ENCODE measurements at regions not wholly inside any gene's neighbourhood (a gene's known extent, or its start where the extent isn't known, plus 50 kb on each side); places are given as distances from the start of the nearest gene placed in this dataset.

DNA sequence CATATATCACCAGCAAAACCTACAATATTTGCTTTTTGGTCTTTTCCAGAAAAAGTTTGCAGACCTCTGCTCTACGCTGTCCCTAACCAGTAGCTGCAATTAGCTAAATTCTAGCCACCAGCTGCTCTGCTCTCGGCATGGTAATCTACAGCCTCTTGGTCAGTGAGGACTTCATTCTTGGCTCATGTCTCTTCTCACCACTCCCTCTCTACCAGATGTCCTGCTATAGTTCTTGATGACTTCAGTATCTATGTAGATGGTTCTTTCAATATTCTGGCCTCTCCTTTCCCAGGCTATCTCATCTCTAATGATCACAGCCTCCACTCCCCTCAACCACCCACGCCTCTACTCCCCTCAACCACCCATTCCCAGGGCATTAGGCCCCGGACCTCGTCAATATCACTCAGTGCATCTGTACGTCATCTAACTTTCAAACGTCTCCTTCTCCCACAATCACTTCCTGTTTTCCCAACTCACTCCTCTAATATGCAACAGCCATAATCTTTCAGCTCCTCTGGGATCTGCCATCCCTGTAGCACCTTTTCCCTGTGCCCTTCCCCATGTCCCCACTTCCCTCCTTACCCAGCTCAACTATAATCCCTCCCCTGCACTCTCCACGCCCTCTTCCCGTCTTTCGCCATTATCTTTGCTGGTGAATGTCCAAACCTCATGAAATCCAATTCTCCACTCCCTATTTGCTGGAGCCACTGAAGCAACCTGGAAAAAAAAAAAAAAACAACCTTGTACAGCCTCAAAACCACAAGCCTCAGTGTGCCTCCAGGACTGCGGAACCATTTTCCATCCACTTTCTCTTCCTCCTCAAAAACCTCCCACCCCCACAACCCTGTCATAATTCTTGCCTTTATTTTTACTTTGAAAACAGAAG, 429.4 kb upstream of the PROK2 start:
- no peak for DNase-seq

DNA sequence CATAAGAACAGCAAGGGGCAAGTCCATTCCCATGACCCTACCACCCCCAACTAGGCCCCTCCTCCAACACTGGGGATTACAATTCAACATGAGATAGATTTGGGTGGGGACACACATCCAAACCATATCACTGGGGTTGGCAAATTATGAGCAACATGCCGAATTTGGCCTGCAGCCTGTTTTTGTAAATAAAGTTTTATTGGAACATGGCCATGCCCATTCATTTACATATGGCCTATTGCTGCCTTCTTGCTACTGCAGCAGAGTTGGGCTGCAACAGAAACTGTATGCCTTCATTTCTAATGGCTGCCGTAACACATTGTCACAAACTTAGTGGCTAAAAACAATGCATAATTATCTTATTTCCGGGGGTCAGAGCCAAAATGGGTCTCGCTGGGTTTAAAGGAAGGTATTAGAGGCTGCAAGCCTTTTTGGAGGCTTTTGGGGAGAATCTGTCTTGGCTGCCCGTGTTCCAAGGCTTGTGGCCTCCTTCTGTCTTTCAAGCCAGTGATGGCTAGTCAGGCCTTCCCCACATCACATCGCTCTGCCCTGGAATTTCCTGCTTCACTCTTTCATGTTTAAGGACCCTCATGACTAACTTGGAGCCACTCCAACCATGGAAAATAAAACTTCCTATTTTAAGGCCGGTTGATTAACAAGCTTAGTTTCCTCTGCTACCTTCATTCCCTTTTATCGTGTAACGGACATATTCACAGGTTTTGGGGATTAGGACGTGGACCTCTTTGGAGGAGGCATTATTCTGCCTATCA, 428.5 kb upstream of the PROK2 start:
- no peak for DNase-seq

DNA sequence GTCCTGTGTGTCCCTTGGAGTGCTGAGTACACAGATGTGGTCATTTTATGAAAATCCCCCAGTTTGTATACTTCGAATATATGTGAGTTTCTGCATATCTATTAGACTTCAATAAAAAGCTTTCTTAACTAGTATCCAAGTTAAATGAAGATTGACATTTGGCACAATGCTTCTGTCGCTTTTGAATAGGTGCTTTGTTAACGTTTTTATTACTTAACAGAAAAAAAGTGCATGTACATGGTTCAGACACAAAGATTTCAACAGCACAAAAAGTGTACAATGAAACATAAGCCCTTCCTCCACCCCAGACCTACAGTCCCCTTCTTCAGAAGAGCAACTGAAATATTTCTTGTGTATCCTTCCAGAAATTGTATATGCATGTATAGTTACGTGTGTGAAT, 427.4 kb upstream of the PROK2 start:
- no peak for DNase-seq

DNA sequence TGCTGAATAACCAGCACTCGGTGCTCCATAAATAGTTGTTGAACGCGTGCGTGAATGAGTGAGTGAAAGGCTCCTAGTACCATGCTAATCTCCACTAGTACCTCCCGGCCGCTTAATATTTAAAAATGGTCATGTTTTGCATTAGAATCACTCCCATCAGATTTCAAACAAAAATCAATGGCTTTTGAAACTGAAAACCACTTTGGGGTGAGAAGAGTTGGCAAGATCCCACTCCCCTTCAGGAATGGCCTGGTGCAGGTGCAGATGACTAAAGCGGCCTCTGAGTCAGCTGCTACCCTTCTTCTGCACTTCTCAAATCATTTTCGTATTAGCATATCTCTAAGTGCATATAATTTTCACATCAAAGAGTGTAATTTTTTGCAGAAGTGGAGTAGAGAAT, 425.3 kb upstream of the PROK2 start:
- DNase-seq = no peak

DNA sequence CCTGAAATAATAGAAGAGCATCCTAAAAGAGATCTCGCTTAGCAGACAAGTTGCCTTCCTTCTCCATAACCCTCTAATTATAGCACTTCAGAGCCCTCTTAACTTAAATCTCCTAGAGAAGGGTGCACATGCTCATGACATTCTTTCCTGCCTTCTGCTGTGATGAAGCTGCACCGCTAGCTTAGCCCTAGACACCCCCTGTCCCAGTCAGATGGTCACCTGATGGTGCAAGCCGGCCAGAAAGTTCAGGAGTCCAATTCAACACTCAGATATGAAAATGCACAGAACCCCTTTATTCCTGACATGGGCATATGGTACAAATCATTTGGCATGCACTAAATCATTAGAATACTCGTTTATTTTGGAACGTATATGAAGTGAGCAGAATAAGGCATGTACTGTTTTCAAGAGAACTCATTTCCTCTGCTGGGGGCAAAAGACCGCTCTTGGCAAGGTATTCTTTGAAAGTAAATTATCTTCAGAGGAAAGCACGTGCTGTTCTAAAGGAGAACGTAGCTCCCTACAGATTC, 420.4 kb upstream of the PROK2 start:
- no peak for DNase-seq

DNA sequence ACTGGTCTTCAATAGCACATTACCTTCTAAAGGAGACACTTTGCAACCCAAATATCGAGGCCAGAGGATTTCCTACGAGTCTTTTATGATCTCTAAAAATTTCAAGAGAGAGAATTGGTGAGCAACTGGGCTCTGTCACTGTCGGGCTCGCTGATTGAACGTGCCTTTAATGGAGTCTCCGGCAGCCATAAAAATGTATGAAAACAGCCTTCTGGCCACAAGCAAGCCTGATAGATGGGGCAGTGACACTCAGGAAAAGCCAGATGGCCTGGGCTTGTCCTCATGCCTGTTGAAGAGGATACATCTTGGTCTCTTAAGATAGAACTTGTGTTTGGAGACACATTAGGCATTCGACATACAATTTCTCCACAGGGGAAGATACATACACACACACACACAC, 419.5 kb upstream of the PROK2 start:
- no peak for DNase-seq

DNA sequence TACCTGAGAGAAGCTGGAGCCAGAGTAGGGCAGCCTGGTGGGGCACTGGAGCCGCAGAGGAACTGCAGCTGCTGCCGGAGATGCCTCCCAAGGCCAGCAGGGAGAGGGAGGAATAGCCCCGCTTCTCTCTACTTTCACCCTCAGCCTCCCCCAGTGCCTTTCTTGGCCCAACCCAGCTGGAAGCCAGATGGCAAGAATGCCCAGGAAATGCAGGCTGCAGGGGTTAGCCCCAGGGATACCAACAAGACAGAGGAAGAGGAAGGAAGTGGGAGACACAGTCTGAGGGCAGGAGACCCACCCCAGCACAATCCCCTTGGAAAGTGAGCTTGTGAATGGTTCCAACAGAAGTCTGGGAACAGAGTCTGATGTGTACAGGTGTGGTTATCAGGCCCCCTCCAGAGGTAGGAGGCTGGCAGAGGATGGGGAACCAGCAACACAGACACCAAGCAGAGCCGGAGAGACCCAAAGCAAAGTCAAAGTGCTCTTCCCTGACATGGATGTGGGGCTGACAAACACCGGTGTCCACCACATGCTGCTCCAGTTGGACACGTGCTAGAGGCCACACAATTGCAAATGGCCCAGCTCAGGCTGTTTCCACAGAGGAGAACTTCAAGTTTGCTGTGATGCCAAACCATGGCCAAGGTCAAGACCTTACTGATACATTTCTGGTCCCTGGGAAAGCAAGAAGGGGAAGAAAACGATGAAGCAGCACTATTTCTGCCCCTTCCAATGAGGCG, 418.8 kb upstream of the PROK2 start:
- DNase-seq = no peak

DNA sequence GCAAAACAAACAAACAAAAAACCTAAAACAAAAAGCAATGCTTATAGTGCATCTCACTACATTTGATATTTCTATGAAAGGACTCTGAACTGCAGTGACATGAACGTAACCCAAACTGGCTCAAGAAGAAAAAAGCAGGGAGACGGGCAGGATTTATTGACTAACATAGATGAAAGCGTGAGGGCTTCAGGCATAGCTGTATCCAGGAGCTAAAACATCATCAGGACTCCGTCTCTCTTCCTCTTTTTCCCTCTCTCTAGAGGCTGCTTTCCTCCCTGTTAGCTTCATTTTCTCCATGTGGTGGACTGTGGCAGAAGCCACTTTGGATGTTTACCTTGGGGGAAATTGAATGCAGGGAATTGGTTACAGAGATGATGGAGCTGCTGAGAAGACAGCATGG, 418.2 kb upstream of the PROK2 start:
- no peak for DNase-seq

GRCh38 chr3:72200332-72200731, 415.4 kb upstream of the PROK2 start:
- DNase-seq = no peak

DNA sequence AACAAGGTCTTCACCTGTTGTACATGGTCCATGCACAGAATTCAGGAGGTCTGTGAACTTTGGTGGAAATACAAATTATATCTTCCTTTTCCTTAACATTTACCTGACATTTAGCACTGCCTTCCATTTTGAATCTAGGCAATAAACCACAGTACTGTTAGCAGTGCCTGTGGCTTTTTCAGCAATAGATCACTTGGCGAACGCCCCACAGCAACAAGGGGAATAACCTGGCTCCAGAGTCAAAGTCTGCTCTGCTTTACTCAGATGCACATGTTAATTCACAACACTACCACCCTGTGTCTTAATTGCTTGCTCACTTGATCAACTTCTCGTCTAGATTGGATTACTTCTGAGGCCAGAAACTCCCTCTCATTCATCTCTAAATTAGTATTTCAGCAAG, 414.6 kb upstream of the PROK2 start:
- DNase-seq = no peak

GRCh38 chr3:72196377-72196929, 411.5 kb upstream of the PROK2 start:
- no peak for DNase-seq

DNA sequence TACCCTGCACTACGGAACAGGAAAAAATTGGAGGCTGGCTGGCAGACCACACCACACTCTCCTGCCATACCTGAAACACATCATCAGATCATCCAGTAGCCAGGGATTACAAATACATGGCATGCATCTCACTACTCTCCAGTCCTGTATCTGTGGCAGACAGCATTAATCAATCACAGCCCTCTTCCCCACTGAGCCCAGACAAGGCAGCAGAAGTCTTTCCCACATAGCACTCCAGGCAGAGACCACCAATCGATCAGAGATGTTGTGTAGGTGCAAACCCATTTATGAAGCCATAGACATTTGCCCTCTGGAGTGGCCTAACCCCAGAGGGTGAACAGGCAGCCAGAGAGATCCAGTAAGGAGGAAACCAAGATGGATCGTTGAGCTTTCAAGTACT, 410.9 kb upstream of the PROK2 start:
- DNase-seq = no peak

GRCh38 chr3:72194458-72194857, 409.5 kb upstream of the PROK2 start:
- no peak for DNase-seq

GRCh38 chr3:72193771-72194430, 409.0 kb upstream of the PROK2 start:
- no peak for DNase-seq

DNA sequence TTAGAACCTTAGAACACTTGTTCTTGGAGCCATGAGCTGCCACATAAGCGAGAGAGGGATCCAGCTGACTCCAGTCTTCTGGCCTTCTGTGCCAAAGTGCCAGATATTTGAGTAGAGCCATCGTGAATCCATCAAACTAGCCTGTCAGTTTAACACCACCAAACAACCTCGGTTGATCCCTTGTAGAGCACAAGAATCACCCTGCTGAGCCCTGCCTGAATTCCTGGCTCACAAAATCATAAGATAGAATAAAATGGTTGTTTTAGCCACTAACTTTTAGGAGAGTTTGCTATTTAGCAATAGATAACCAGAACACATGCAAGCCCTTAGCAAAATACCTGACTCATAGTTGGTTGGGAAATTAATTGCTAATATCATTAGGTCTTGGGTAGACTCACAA, 407.6 kb upstream of the PROK2 start:
- no peak for DNase-seq

DNA sequence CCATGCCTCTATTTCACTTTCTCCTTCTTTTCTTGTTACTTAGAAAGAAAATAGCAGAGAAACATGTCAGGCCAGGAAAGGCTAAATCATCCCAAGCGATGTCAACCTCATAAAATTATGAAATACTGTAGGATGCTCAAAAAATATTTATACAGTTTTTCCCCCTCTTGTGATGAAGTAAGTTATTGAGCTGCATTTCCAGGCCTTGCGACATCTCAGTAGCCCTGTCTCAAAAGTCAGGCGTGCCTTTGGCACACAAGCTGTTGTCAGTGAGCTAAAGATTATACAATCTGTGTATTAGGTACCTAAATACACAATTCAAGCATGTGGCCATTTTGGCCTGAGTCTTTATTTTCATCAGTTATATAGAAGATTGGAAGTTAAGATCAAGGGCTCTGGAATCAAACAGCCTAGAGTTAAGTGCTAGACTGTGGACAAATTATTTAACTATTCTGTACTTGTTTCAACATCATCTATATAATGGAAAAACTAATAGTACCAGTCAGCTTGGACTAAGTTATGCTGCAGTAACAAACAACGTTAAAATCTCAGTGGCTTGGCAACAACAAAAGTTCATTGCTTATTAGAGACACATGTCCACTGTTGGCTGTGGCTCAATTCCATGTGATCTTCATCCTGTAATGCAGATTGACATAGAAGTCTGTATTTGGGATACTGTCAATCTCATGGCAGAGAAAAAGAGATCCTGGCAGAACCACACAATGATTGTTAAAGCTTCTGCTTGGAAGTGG, 406.4 kb upstream of the PROK2 start:
- DNase-seq = no peak

- no peak for DNase-seq
These were observed 405.1 kb upstream of the PROK2 start for GRCh38 chr3:72190050-72190449.

GRCh38 chr3:72189339-72189738, 404.4 kb upstream of the PROK2 start:
- DNase-seq = no peak

- no peak for DNase-seq
These were observed 403.6 kb upstream of the PROK2 start for GRCh38 chr3:72188536-72188935.

GRCh38 chr3:72187131-72187530, 402.2 kb upstream of the PROK2 start:
- no peak for DNase-seq

DNA sequence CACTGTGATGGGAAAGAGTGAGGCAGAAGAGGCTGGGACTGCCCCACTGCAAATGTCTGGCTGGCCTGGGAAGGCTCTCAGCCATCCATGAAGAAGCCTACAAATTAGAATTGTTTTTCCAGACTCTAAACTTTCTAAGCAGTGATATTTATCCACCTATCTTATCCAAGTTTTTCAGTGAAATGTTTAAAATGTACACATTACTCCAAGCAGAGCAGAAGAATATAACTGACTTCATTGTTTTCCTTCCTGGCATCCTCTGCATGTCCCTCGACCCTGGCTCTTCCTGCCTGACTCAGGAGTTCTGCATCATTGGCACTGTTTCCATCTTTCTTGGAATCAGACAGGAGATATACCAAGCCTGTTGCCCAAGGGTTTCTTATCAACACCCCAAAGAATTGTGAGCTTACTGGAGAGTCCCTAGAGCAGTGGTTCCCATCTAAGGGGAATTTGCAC, 401.5 kb upstream of the PROK2 start:
- DNase-seq = no peak
